ENCODE measurements at regions not wholly inside any gene's neighbourhood (a gene's known extent, or its start where the extent isn't known, plus 50 kb on each side); places are given as distances from the start of the nearest gene placed in this dataset.
"Not testable (repeated sequence)": the region's sequence is repeated elsewhere in the genome, so short reads cannot be mapped to it uniquely, and the experiment has no call there.

- Mint-ChIP-seq H3K9me3 (peaks cover 0 to 3% of the 10 kb centered on the region in 2 donors), H3K27me3 (peaks cover 11% of the 10 kb centered on the region), H3K4me3 (no peak overlapping the region), H3K4me1 (no peaks in the 10 kb centered on the region), H3K27ac (no peak overlapping the region)
- DNase-seq, result no peak
- no peak for ATAC-seq
These were observed 211.6 kb upstream of the PTBP2 start for GRCh38 chr1:96509951-96510350.

GRCh38 chr1:96510391-96510790, 211.2 kb upstream of the PTBP2 start:
- no peak for DNase-seq
- Mint-ChIP-seq H3K4me1 (no peaks in the 10 kb centered on the region), H3K4me3 (no peak overlapping the region), H3K9me3 (peaks cover 0 to 3% of the 10 kb centered on the region in 2 donors), H3K27me3 (peaks cover 11% of the 10 kb centered on the region), H3K27ac (no peak overlapping the region)
- ATAC-seq, result no peak

- Mint-ChIP-seq H3K4me1 (no peaks in the 10 kb centered on the region), H3K4me3 (no peak overlapping the region), H3K27ac (no peak overlapping the region), H3K27me3 (peaks cover 11% of the 10 kb centered on the region), H3K9me3 (peaks cover 0 to 3% of the 10 kb centered on the region in 2 donors)
- DNase-seq (no peak), ATAC-seq (no peak)
These were observed 210.7 kb upstream of the PTBP2 start for GRCh38 chr1:96510911-96511310.

- no peak for ATAC-seq
- H3K4me3 Mint-ChIP-seq, result no peak overlapping the region
- H3K4me1 Mint-ChIP-seq, result no peaks in the 10 kb centered on the region
- no peak for DNase-seq
- H3K9me3 Mint-ChIP-seq, result peaks cover 0 to 3% of the 10 kb centered on the region in 2 donors
- H3K27ac Mint-ChIP-seq, result no peak overlapping the region
- peaks cover 11% of the 10 kb centered on the region for H3K27me3 Mint-ChIP-seq
These were observed 208.4 kb upstream of the PTBP2 start for GRCh38 chr1:96513136-96513535.

GRCh38 chr1:96515430-96515829, 206.2 kb upstream of the PTBP2 start:
- no peak for DNase-seq
- ATAC-seq, result no peak
- no peaks in the 10 kb centered on the region for H3K4me1 Mint-ChIP-seq
- peaks cover 0 to under 1% of the 10 kb centered on the region in 2 donors for H3K9me3 Mint-ChIP-seq
- H3K4me3 Mint-ChIP-seq, result no peak overlapping the region
- H3K27me3 Mint-ChIP-seq, result peaks cover 8% of the 10 kb centered on the region
- H3K27ac Mint-ChIP-seq, result no peak overlapping the region

- DNase-seq, result no peak
- Mint-ChIP-seq H3K27ac (no peak overlapping the region), H3K4me1 (no peaks in the 10 kb centered on the region), H3K27me3 (peaks cover 3% of the 10 kb centered on the region), H3K4me3 (no peak overlapping the region), H3K9me3 (no peaks in the 10 kb centered on the region)
- ATAC-seq, result no peak
These were observed 205.7 kb upstream of the PTBP2 start for GRCh38 chr1:96515925-96516324.

- DNase-seq, result no peak
- no peak overlapping the region for H3K27ac Mint-ChIP-seq
- H3K4me1 Mint-ChIP-seq, result no peaks in the 10 kb centered on the region
- ATAC-seq, result no peak
- H3K4me3 Mint-ChIP-seq, result no peak overlapping the region
- H3K9me3 Mint-ChIP-seq, result no peaks in the 10 kb centered on the region
- H3K27me3 Mint-ChIP-seq, result no peaks in the 10 kb centered on the region
These were observed 201.6 kb upstream of the PTBP2 start for GRCh38 chr1:96519851-96520578.

GRCh38 chr1:96520579-96520947, 201.0 kb upstream of the PTBP2 start:
- DNase-seq, result no peak
- H3K27me3 Mint-ChIP-seq, result no peaks in the 10 kb centered on the region
- ATAC-seq, result no peak
- H3K9me3 Mint-ChIP-seq, result no peaks in the 10 kb centered on the region
- no peaks in the 10 kb centered on the region for H3K4me1 Mint-ChIP-seq
- H3K4me3 Mint-ChIP-seq, result no peak overlapping the region
- H3K27ac Mint-ChIP-seq, result no peak overlapping the region

- no peak overlapping the region for H3K27ac Mint-ChIP-seq
- ATAC-seq (no peak), DNase-seq (no peak)
- H3K4me1 Mint-ChIP-seq, result no peaks in the 10 kb centered on the region
- H3K27me3 Mint-ChIP-seq, result no peaks in the 10 kb centered on the region
- peaks cover 0 to 4% of the 10 kb centered on the region in 2 donors for H3K9me3 Mint-ChIP-seq
- H3K4me3 Mint-ChIP-seq, result no peak overlapping the region
These were observed 200.6 kb upstream of the PTBP2 start for GRCh38 chr1:96521010-96521409.

- H3K27ac Mint-ChIP-seq, result no peak overlapping the region
- H3K9me3 Mint-ChIP-seq, result peaks cover 0 to 16% of the 10 kb centered on the region in 2 donors
- H3K4me3 Mint-ChIP-seq, result no peak overlapping the region
- no peaks in the 10 kb centered on the region for H3K4me1 Mint-ChIP-seq
- H3K27me3 Mint-ChIP-seq, result no peaks in the 10 kb centered on the region
- DNase-seq (no peak), ATAC-seq (no peak)
These were observed 199.4 kb upstream of the PTBP2 start for GRCh38 chr1:96521994-96522760.

- Mint-ChIP-seq H3K9me3 (peaks cover 0 to 19% of the 10 kb centered on the region in 2 donors), H3K27ac (no peak overlapping the region), H3K27me3 (no peaks in the 10 kb centered on the region), H3K4me3 (no peak overlapping the region), H3K4me1 (no peaks in the 10 kb centered on the region)
- DNase-seq (no peak), ATAC-seq (no peak)
These were observed 198.7 kb upstream of the PTBP2 start for GRCh38 chr1:96522927-96523326.

- no peak for DNase-seq
- H3K4me1 Mint-ChIP-seq, result no peaks in the 10 kb centered on the region
- H3K27ac Mint-ChIP-seq, result no peak overlapping the region
These were observed 197.5 kb upstream of the PTBP2 start for GRCh38 chr1:96524100-96524499.

GRCh38 chr1:96525657-96526557, 195.7 kb upstream of the PTBP2 start:
- Mint-ChIP-seq H3K27ac (no peak overlapping the region), H3K27me3 (no peaks in the 10 kb centered on the region), H3K4me1 (no peaks in the 10 kb centered on the region), H3K9me3 (peaks cover 9 to 35% of the 10 kb centered on the region in 2 donors), H3K4me3 (no peak overlapping the region)
- ATAC-seq (no peak), DNase-seq (no peak)

More at GRCh38 chr1:96524100-96524499, 197.5 kb upstream of the PTBP2 start:
- Mint-ChIP-seq H3K27me3 (no peaks in the 10 kb centered on the region), H3K4me3 (no peak overlapping the region), H3K9me3 (peaks cover 7 to 27% of the 10 kb centered on the region in 2 donors)
- ATAC-seq, result no peak

- DNase-seq, H3K4me3 Mint-ChIP-seq, H3K4me1 Mint-ChIP-seq, ATAC-seq, H3K27me3 Mint-ChIP-seq: not testable (repeated sequence)
- Mint-ChIP-seq H3K27ac (peak overlapping the region in 1 of 2 donors; percentile 47), H3K9me3 (peaks cover 13 to 40% of the 10 kb centered on the region in 2 donors)
These were observed 192.9 kb upstream of the PTBP2 start for GRCh38 chr1:96528672-96529071.

GRCh38 chr1:96533820-96534219, 187.8 kb upstream of the PTBP2 start:
- Mint-ChIP-seq H3K27ac (no peak overlapping the region), H3K4me1 (no peaks in the 10 kb centered on the region), H3K9me3 (peaks cover 8 to 17% of the 10 kb centered on the region in 2 donors), H3K4me3 (no peak overlapping the region), H3K27me3 (no peaks in the 10 kb centered on the region)
- no peak for ATAC-seq
- no peak for DNase-seq

All from stimulated activated naive CD8-positive, alpha-beta T cell treated with anti-CD3 and anti-CD28 coated beads, Interleukin-15, amount 100 ng/mL, for 72 hours (primary cell).